Peyer's patch (tissue), 4 donors: ENCODE measurements at regions not wholly inside any gene's neighbourhood (a gene's known extent, or its start where the extent isn't known, plus 50 kb on each side); places are given as distances from the start of the nearest gene placed in this dataset.

Source experiments
- DNase-seq, 3 donors: peaks; one replicate each; pipeline ENCODE4 v3.0.0-alpha.2; 2017 to 2019
- H3K27ac ChIP-seq, 4 donors: fragments of 200-600 bp; sonication (generic); one replicate each; pipeline ENCODE4 v1.5.1; 2016 to 2019
- H3K27me3 ChIP-seq, 2 donors: fragments of 200-600 bp; sonication (generic); one replicate each; pipeline ENCODE4 v1.5.1; 2019
- H3K36me3 ChIP-seq, 3 donors: fragments of 200-600 bp; sonication (generic); one replicate each; pipeline ENCODE4 v1.5.1; 2016 to 2019
- H3K4me1 ChIP-seq, 4 donors: fragments of 200-600 bp; sonication (generic); one replicate each; pipeline ENCODE4 v1.5.1; 2016 to 2019
- H3K4me3 ChIP-seq, 4 donors: fragments of 200-600 bp; sonication (generic); 1 replicate in 3 of 4; 2 replicates in 1 of 4; pipeline ENCODE4 v1.5.1; 2016 to 2019; ENCODE audit warnings: mild to moderate bottlenecking in 1 of 4
- H3K9me3 ChIP-seq, 4 donors: fragments of 200-600 bp; sonication (generic); one replicate each; pipeline ENCODE4 v1.5.1; 2016 to 2019; ENCODE audit warnings: mild to moderate bottlenecking in 1 of 4
- CTCF ChIP-seq, 6 experiments: fragments of 450-650 bp in 4 of 6; fragments of 200-600 bp in 2 of 6; sonication (generic) in 1 of 6; IDR thresholded peaks; one replicate each; pipeline ENCODE4 v1.5.1; 2017 to 2019; ENCODE audit warnings: antibody characterized with exemption in 6 of 6, mild to moderate bottlenecking in 3 of 6, moderate library complexity in 1 of 6
- POLR2A ChIP-seq, 2 donors: fragments of 450-650 bp; IDR thresholded peaks; one replicate each; pipeline ENCODE4 v1.5.1; 2017; ENCODE audit warnings: antibody characterized with exemption in 2 of 2, mild to moderate bottlenecking in 2 of 2, moderate library complexity in 2 of 2

GRCh38 chr5:52498607-52499006, 289.1 kb upstream of the ITGA1 start:
- no peaks in the 10 kb centered on the region for H3K4me1 ChIP-seq
- no peak overlapping the region for H3K4me3 ChIP-seq
- H3K27me3 ChIP-seq, result no peaks in the 10 kb centered on the region
- no peak overlapping the region for H3K27ac ChIP-seq
- no peaks in the 10 kb centered on the region for H3K9me3 ChIP-seq
- H3K36me3 ChIP-seq, result no peaks in the 10 kb centered on the region
- no peak for DNase-seq
- TF ChIP-seq POLR2A (IDR thresholded peaks at IDR 0.05) (no peak), CTCF (IDR thresholded peaks at IDR 0.05) (no peak)

GRCh38 chr5:52502460-52502999, 285.2 kb upstream of the ITGA1 start:
- H3K27ac ChIP-seq, result no peak overlapping the region
- H3K36me3 ChIP-seq, result no peaks in the 10 kb centered on the region
- no peaks in the 10 kb centered on the region for H3K4me1 ChIP-seq
- H3K4me3 ChIP-seq, result no peak overlapping the region
- DNase-seq, result no peak
- no peaks in the 10 kb centered on the region for H3K27me3 ChIP-seq
- no peaks in the 10 kb centered on the region for H3K9me3 ChIP-seq
- TF ChIP-seq POLR2A (IDR thresholded peaks at IDR 0.05), result no peak
- no peak for TF ChIP-seq CTCF (IDR thresholded peaks at IDR 0.05)

GRCh38 chr5:52504584-52505240, 283.0 kb upstream of the ITGA1 start:
- no peak for TF ChIP-seq POLR2A (IDR thresholded peaks at IDR 0.05)
- Histone ChIP-seq H3K27me3 (no peaks in the 10 kb centered on the region), H3K27ac (no peak overlapping the region), H3K9me3 (no peaks in the 10 kb centered on the region), H3K4me3 (no peak overlapping the region), H3K4me1 (no peaks in the 10 kb centered on the region), H3K36me3 (no peaks in the 10 kb centered on the region)
- DNase-seq, result no peak

GRCh38 chr5:52517667-52518066, 270.0 kb upstream of the ITGA1 start:
- Histone ChIP-seq H3K36me3 (no peaks in the 10 kb centered on the region), H3K9me3 (no peaks in the 10 kb centered on the region), H3K4me3 (no peak overlapping the region), H3K27me3 (no peaks in the 10 kb centered on the region), H3K4me1 (no peaks in the 10 kb centered on the region), H3K27ac (no peak overlapping the region)
- TF ChIP-seq CTCF (IDR thresholded peaks at IDR 0.05) (no peak), POLR2A (IDR thresholded peaks at IDR 0.05) (no peak)
- DNase-seq, result no peak

- H3K36me3 ChIP-seq, result no peaks in the 10 kb centered on the region
- H3K4me1 ChIP-seq, result no peaks in the 10 kb centered on the region
- no peaks in the 10 kb centered on the region for H3K9me3 ChIP-seq
- no peak overlapping the region for H3K27ac ChIP-seq
- TF ChIP-seq CTCF (IDR thresholded peaks at IDR 0.05) (no peak), POLR2A (IDR thresholded peaks at IDR 0.05) (no peak)
- DNase-seq, result no peak
- H3K4me3 ChIP-seq, result no peak overlapping the region
- no peaks in the 10 kb centered on the region for H3K27me3 ChIP-seq
Measured at GRCh38 chr5:52520171-52520570, 267.5 kb upstream of the ITGA1 start.

- Histone ChIP-seq H3K27ac (no peak overlapping the region), H3K9me3 (no peaks in the 10 kb centered on the region), H3K36me3 (no peaks in the 10 kb centered on the region), H3K4me1 (no peaks in the 10 kb centered on the region), H3K4me3 (no peak overlapping the region), H3K27me3 (no peaks in the 10 kb centered on the region)
- TF ChIP-seq POLR2A (IDR thresholded peaks at IDR 0.05), result no peak
- no peak for TF ChIP-seq CTCF (IDR thresholded peaks at IDR 0.05)
- DNase-seq, result no peak
Measured at GRCh38 chr5:52521236-52521635, 266.5 kb upstream of the ITGA1 start.
